ENCODE measurements at regions not wholly inside any gene's neighbourhood (a gene's known extent, or its start where the extent isn't known, plus 50 kb on each side); places are given as distances from the start of the nearest gene placed in this dataset.
"Not testable (repeated sequence)": the region's sequence is repeated elsewhere in the genome, so short reads cannot be mapped to it uniquely, and the experiment has no call there.

DNA sequence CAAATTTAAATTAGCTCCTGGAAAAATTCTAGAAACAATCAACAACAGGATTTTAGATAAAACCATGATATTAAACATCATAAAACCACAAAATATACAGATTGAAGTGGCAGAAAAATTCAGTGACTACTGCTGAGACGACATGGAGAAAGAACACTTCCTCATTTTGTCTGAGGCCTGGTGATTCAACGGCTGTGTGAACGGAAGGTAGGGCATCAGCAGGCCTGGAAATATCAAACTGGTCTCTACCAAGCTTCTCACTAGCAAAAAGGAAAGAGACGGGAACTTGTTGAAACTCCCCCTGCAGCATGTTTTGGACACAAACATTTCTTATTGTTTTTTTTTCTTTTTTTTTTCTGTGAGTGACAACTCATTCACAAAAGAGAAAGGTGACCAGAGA is 58.0 kb upstream of the AHI1 start:
- no peak for DNase-seq

DNA sequence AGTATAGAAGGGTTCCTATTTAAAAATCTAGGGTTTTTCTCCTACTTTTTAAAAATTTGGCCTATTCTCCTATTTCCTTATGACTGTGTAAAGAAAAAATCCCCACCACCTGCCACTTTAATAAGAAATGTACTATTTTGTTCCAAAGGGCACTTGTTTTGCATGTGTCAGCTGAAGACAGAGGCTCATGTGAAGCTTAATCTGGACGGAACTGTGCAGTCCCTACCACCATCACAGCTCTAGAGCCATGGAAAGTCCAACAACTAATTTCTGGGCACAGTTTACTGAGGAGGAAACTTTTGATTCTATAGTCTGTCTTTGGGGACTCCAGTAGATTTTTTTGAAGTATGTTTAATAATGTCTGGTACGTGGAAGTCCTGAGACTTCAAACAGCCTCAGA is 60.0 kb upstream of the AHI1 start:
- DNase-seq = no peak

DNA sequence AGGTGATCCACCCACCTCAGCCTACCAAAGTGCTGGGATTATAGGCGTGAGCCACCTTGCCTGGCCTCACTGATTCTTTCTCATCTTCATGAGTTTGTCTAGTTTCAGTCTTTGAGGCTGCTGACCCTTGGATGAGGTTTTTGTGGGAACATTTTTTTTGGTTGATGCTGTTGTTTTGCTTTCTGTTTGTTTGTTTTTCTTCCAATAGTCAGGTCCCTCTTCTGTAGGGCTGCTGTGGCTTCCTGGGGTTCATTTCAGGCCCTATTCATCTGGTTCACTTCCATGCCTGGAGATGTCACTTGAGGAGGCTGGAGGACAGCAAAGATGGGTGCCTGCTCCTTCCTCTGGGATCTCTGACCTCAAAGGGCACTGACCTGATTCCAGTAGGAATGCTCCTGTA is 68.1 kb upstream of the AHI1 start:
- not testable (repeated sequence) for DNase-seq

DNA sequence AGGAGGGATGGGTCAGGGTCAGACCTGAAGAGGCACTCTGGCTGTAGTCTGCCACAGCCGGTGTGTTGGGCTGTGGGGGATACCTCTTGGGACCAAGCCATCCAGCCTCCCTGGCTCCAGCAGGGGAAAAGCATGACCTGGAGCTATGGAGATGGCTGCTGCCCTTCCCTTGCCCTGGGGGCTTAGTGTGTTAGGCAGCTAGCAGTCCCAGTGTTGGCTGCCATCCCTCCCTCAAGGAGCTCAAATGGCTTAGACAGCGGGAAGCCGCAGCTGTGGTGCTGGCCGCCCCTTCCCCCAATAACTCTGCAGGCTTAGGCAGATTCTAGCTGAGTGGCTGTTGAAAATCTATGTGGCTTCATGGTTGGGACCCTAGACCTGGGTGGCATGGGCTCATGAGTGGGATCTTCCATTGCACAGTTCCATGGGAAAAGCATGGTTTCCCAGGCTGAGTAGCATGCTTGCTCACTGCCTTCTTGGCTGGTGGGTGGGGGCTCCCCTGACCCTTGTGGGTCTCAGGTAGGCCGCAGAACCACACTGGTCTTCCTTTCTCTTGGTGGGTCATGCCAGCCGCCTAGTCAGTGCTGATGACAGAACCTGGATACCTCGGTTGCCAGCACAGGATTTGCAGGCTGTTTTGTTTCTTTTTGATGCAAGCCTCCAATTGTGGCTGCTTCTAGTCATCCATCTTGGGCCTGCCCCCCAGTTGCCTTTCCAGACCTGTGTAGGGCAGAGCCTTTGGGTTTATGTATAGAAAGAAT is 69.0 kb upstream of the AHI1 start:
- DNase-seq = no peak

DNA sequence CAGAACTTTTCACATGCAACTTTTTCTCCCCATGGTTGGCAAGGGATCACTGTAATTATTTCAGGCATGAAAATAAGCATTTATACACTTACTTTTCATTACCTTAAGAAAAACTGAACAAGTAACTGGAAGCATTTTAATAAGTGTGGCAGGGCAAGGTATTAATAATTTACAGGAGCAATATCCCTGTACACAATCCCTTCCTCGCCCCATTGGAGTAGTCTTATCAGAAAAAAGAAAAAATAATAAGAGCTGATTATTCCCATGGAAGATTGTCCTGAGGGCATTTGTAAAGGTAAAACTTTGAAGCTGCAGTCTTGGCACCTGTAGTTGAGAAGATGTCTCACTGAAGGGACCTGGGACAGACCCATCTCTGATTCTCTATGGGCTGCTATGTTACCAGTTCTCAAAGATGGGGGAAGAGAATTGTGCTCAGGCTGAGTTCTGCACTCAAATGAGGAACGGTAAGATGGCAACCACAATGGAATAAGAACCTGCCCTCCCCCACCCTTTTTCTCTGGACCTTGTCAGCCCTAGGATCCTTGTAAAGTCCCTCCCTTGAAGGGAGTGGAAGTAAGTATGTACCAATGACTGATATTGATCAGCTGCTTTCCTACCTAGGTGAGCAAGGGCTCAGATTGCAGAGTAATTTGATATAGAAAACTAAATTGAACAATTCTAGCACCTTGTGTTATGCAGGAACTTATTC is 70.0 kb upstream of the AHI1 start:
- DNase-seq = no peak

DNA sequence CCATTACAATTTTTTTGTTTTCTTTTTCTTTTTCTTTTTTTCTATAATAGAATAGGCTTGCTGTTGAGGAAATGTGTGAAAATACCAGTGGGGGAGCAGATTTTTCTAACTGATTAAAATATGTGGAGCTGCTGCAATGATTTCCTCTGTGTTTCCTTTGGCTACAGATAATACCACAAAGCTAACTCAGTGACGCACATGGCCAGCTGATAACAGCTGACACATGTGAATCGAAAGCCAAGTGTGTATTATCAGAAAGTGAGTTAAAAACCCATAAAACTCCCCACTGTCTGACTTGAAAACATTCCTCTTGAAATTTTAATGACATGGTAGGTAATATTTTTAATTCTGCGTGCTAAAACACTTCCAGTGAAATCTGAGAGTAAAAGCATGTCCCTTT is 70.8 kb upstream of the AHI1 start:
- DNase-seq = no peak

DNA sequence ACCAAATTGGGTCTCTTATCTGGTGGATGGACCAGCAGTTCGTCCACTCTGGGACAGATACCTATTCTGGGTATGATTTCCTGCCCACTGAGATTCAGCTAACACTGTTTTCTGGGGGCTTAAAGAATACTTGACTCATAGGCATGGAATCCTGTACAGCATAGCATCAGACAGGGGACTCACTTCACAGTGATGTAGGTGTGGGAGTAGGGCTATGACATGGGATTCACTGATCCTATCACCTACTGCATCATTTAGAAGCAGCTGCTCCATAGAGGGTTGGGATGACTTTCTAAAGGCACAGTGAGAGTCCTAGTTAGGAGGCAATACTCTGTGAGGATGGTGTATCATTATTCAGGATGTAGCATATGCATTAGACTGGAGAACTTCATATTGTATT is 74.5 kb upstream of the AHI1 start:
- DNase-seq = no peak

DNA sequence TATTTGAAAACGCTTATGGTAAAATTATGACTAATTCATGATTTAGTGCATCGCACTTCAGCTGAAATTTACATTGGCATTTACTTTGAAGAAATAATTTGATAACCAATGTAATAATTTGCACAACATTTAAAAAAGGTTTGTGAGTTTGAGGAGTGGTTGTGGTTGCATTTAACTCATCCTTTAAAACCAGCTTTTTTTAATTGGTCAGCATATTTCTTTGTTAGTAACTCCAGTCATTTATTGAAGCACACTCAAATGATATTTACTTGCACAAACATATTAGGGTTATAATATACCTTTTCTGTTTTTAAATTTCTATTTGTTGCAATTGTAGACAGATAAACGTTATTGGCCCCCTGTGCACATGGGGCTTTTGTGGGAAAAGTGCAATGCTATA is 78.1 kb upstream of the AHI1 start:
- DNase-seq = no peak

DNA sequence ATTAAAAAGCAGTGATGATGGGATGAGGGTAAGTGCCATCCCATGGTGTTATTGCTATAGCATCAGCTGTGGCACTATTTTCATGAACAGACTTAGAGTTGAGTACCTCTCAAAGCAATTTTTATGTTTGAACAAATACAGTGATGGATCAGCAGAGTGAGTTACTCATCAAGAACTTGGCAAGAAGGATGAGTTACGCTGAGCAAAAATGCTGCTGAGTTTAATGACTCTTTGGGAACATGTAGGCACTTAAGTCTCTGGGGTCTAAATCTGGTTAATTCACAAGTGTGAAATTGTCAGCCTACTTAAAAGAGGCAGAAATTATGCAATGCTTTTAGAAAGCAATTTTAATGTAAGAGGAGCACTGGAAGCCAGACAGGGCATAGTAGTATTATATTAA is 78.5 kb upstream of the AHI1 start:
- DNase-seq = no peak

DNA sequence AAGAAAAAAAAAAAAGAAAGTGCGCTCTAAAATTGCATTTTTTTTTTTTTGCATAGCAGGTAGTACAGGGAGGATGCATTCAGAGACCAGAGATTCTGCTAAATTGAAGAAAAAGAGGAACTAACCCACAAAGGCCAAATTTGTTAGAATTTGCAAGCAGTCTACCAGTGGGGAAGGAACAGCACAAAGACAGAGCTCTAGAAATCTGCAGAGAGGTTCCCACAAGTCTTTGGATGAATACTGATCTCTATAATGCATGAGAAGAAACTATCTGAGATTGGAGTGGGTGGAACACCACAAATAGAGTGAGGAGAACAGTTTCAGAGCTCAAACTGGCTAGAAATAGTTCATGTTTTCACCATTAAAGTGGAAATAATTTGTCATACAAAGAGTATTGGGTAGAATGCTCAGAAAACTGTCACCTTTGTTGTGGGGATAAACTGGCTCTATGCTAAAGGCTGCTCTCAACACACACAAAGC is 79.6 kb upstream of the AHI1 start:
- DNase-seq = no peak

DNA sequence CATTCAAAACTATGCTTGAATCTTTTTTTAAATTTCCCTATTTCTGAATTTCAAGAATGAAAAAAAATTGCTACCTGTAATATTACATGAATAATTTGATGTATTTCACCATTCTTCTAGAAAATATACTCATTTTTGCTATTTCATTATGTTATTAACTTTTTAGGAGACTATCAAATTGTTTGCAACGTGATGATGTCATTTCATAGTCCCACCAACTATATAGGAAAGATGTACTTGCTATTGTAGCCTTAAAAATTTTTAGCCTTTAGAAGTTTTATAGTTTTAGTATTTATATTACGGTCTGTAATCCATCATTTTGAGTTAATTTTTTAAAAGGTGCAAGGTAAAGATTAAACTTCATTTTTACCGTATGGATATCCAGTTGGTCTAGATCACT is 81.4 kb upstream of the AHI1 start:
- no peak for DNase-seq

DNA sequence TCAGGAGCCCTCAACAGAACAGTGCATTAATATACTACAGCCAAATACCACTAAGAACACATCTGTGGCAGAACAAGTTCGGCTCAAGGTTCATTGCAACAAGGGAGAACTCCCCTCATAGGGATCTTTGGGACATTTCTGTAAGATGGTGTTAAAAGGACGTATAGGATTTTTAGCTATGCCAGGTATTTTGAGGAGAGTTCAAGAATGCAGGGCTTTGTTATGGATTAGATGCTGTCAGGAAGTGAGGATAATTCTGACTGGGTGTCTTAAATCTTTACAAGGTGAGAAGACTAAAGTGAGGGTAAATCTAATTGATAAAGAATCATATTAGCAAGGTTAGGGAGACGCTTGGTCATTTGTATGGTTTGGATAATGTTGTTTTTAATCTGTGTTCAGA is 83.7 kb upstream of the AHI1 start:
- no peak for DNase-seq

DNA sequence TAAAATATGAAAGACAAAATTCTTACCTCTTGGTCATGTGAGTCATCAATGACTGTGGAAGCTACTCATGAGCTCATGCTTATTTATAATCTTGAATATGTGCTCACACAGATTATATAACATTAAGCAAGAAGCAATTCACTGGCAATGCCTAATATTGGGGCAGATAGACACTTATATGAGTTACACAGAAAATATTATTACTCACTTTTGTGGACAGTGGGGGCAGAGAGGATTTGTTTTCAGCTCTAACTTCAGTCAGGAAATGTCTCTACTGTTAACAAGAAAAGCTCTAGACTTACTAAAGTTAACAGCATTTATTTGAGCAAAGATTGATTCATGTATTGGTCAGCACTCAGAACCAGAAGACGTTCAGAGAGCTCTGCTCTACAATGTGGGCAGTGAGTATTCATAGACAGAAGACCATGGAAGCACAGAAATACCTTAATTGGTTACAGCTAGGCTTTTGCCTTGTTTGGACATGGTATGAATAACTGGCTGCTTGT is 85.8 kb upstream of the AHI1 start:
- DNase-seq = no peak

DNA sequence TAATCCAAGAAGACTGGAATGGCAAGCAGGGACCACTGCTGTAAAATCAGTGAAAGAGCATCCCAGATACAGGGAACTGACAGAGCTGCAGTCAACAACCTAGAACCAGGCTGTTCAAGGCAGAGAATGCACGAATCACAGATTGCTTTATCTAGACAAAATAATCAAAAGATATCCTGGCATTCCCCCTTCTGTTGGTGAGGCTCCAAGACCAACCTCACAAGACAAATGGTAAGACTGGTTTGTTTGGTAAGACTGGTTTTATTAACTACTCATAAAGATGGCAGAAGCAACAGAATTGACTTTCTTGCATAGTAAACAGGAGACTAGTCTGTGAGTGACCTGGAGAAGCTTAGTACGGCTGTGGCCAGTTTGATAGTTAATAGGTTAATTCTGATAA is 88.8 kb upstream of the AHI1 start:
- DNase-seq = no peak

DNA sequence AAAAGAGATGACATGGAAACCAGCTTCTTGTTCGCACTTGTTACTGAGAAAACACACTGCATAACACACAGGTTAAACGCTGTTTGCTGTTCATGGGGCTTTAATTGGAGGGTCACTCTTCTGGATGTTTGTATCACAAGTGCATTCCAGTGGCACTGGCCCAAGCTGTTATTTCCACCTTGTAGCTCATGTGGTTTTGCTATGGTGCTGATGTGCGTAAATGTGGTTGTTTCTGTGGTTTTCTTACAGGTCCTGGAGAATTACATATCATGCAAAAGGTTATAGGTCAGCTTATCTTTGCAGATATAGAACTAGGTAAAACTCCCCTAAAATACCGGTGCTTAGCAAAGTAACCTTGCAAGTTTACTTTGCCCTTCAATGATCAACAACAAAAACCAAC is 89.3 kb upstream of the AHI1 start:
- no peak for DNase-seq

DNA sequence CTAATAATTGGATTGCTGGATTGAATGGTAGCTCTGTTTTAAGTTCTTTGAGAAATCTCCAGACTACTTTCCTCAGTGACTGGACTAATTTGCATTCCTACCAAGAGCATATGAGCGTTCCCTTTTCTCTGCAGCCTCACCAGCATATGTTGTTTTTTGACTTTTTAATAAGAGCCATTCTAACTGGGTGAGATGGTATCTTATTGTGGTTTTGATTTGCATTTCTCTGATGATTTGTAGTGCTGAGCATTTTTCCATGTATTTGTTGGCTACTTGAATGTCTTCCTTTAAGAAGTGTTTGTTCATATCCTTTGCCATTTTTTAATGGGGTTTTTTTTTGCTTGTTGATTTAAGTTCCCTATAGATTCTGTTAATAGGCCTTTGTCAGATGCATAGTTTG is 94.7 kb upstream of the AHI1 start:
- no peak for DNase-seq

DNA sequence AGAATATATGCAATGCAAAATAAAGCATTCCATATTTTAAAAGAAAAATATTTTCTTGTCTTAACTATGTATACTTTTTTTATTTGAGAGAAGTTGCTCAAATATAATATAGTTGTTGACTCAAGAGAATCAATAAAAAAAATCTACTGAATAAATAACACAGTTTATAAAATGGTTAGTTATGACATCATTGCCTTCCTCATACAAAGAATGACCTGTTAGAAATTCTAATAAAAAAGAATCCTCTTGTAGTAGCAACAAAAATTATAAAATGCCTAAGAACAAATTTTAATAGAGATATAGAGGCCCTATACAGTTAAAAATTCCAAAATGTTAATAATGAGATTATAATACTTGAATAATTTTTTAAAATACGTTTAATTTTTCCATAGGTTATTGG is 96.5 kb upstream of the AHI1 start:
- DNase-seq = no peak

DNA sequence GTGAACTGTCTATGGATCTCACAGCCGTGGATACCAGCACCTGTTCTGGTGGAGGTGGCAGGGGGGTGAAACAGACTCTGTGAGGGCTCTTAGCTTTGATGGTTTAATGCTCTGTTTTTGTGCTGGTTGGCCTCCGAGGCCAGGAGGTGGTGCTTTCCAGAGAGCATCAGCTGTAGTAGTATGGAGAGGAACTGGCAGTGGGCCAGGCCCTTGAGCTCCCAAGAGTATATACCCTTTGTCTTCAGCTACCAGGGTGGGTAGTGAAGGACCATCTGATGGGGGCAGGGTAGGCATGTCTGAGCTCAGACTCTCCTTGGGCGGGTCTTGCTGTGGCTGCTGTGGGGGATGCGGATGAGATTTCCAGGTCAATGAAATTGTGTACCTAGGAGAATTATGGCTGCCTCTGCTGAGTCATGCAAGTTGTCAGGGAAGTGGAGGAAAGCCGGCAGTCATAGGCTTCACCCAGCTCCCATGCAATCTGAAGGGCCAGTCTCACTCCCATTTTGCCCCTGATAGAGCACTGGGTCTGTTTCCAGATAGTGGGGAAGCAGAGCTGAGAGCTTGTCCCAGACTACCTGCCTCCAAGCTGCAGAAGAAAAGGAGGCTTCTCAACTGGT is 102.7 kb upstream of the AHI1 start:
- DNase-seq = no peak

DNA sequence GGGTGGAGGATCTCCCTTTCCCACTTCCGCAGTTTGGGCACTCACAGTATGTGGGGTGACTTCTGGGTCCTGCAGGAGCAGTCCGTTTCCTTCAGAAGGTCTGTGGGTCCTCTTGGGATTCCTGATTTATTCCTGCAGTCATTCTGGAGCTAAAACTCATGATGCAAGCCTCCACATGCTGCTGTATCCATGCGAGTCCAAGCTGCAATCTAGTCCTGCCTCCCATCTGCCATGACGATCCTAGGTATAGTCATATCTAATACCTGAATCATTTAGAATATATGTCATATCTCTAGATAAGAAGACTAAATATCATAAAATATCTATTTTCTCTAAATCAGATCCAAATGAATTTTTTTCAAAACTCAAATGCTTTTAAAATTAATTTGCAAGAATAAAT is 103.4 kb upstream of the AHI1 start:
- DNase-seq = no peak

DNA sequence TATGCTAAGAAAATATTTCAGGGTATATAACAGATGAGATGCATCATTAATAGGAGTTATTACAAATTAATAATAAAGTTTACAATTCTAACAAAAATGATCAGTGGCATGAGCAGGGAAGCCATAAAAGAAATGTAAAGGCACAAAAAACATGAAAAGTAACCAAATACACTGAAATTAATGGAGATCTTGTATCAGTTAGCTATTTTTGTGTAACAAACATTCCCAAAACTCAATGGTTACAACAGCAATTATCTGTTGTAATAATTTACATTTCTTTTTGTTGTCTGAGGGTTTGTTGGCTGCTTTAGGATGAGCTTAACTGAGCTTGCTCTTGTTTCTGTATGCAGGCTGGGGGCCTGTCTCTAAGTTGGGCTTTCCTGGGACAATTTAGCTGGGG is 104.3 kb upstream of the AHI1 start:
- DNase-seq = no peak

DNA sequence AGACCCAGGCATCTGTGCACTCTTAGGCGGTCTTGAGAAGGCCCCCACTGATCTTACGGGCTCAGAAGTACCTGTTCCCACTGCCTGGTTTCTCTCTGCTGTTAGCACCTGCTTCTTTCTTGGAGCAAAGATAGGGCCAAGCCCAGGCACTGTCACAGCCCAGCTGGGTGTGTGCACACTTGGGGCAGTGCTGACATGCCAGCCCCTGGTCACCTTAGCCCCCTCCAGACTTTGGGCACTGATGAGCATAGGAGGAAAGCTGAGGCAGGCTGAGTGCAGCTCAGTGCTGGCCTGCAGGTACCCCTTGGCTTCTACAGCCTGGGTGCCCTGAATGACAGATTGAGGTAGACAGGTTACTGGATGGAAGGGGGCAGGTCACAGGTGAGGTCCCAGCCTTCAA is 105.7 kb upstream of the AHI1 start:
- no peak for DNase-seq

DNA sequence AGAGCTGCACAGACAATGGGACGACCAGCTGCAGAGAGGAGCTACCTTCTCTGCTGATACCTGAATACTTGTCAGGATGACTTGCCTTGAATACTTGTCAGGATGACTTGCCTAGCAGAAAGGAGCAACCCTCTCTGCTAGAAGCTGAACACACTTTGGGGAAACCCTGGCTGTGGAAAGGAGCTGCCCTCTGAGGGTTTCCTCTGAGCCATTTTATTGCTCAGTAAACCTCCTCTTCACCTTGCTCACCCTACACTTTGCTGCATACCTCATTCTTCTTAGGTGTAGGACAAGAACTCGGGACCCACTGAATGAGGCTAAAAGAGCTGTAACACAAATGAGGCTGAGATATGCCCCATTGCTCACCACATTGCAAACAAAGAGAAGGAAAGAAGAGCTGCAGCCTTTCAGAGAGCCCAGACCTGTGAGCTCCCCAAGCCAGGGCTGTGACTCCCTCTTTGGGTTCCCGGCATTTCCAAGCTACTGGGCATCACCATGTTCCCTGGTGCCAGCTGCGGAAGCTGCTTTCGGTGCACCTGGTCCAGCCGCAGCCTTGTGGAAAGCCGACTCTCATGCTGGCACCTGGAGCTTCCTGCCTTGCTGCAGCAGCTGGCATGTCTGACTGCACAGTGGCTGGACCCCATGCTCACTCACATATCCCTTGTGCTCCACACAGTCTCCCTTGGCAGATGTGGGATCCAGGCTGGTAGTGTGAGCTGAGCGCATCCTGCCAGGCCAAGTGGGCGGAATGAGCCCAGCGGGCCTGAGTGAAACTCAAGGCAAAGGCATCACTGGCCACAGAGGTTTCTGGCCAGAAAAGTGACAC is 106.7 kb upstream of the AHI1 start:
- no peak for DNase-seq

DNA sequence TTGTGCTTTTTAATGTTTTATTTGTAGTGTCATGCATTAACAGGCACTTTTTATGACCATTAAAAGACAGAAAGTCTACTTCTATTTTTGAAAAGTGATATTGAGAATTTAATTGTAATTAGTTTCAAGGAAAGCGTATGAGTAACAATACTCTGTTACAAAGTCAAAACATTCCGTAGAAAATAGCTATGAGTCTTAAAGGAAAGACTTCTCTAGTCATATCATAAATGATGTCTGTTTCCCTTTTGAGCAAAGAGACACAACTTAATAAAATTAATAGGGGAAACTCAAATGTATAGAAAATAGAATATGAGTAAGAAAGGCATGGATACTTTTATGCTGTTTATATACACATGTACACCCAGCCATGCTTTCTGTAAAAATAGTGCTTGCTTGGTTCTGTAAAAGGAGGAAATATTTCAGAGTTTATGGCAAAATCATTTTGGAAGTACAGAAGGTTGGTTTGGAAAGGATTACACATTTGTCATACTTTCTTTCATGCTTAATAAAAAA is 107.8 kb upstream of the AHI1 start:
- DNase-seq = no peak
